GM12878 (cell line): ENCODE measurements at regions not wholly inside any gene's neighbourhood (a gene's known extent, or its start where the extent isn't known, plus 50 kb on each side); places are given as distances from the start of the nearest gene placed in this dataset.

ENCODE experiments used
- BCL11A ChIP-seq: IDR thresholded peaks from 2 replicates; pipeline ENCODE4 v1.6.1; 2011; ENCODE audit warnings: low read depth, low read length
- HCFC1 ChIP-seq: fragments of 150-350 bp; IDR thresholded peaks from 2 replicates; pipeline ENCODE4 v1.6.1; 2014; ENCODE audit warnings: low read length
- MYC ChIP-seq: IDR thresholded peaks from 2 replicates; pipeline ENCODE4 v1.6.1; 2011; ENCODE audit warnings: mild to moderate bottlenecking, low read length, moderate library complexity, inconsistent platforms; ENCODE audit not compliant: insufficient read depth, insufficient replicate concordance, insufficient read length, severe bottlenecking
- POLR2A ChIP-seq: IDR thresholded peaks from 2 replicates; pipeline ENCODE4 v1.6.1; 2011; ENCODE audit warnings: low read depth, mild to moderate bottlenecking, low read length
- POLR2AphosphoS5 ChIP-seq: IDR thresholded peaks from 2 replicates; pipeline ENCODE4 v1.6.1; 2011; ENCODE audit warnings: mild to moderate bottlenecking, low read length, inconsistent platforms
- POU2F2 ChIP-seq: IDR thresholded peaks from 3 replicates; pipeline ENCODE4 v1.6.1; 2011; ENCODE audit warnings: low read depth, mild to moderate bottlenecking, low read length, borderline replicate concordance
- SMAD1 ChIP-seq: fragments of 450-650 bp; IDR thresholded peaks from 2 replicates; pipeline ENCODE4 v1.6.1; 2018; ENCODE audit warnings: mild to moderate bottlenecking, low read depth; ENCODE audit not compliant: partially characterized antibody
- SP1 ChIP-seq: IDR thresholded peaks from one replicate; pipeline ENCODE4 v1.6.1; 2011; ENCODE audit warnings: low read depth, low read length
- STAT3 ChIP-seq: IDR thresholded peaks from 2 replicates; pipeline ENCODE4 v1.6.1; 2011; ENCODE audit warnings: low read depth, low read length, improper control_type of control experiment
- SUZ12 ChIP-seq: fragments of 200-600 bp; sonication (generic); IDR thresholded peaks from one replicate; pipeline ENCODE4 v1.6.1; 2018; ENCODE audit warnings: antibody characterized with exemption, mild to moderate bottlenecking; ENCODE audit not compliant: unreplicated experiment
- ZNF274 ChIP-seq: IDR thresholded peaks from one replicate; pipeline ENCODE4 v1.8.0; 2011; ENCODE audit not compliant: insufficient read length, insufficient read depth
- TF ChIP-seq, protein P1 (sequence below), 3 experiments: IDR thresholded peaks in 2 of 3; conservative IDR thresholded peaks in 1 of 3; 2 replicates each; pipeline ENCODE4 v1.5.1; 2011; ENCODE audit warnings: low read depth in 3 of 3, low read length in 3 of 3, mild to moderate bottlenecking in 3 of 3, control low read depth in 2 of 3, moderate library complexity in 2 of 3, inconsistent platforms in 1 of 3, mixed read lengths in 1 of 3; ENCODE audit not compliant: control insufficient read depth in 2 of 3, insufficient read depth in 1 of 3; ENCODE audit errors: extremely low read depth in 1 of 3
- TF ChIP-seq, protein P2 (sequence below): IDR thresholded peaks from 2 replicates; pipeline ENCODE4 v1.6.1; 2011; ENCODE audit warnings: low read depth, low read length, improper control_type of control experiment, borderline replicate concordance

DNA sequence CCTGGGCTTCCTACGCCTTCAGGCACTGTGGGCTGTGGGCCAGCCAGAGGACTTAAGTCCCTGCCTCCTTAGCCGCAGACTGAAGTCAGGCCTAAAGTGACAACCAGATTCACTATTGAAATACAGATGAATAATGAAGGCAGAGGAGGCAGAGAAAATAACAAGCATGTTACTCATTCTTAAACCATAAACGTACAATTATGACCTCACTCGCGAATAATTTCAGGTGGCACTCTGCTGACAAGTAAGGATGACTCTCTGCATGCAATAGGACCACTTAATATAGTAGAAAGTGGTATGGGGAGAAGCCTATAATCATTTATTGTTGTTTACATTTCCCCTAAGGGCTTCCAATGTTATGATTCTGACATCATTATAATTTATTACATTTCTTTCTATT is 409.2 kb upstream of the FGF13 start:
- TF ChIP-seq ZNF274 = no peak
- TF ChIP-seq POLR2A = no peak
- TF ChIP-seq, protein P1, sequence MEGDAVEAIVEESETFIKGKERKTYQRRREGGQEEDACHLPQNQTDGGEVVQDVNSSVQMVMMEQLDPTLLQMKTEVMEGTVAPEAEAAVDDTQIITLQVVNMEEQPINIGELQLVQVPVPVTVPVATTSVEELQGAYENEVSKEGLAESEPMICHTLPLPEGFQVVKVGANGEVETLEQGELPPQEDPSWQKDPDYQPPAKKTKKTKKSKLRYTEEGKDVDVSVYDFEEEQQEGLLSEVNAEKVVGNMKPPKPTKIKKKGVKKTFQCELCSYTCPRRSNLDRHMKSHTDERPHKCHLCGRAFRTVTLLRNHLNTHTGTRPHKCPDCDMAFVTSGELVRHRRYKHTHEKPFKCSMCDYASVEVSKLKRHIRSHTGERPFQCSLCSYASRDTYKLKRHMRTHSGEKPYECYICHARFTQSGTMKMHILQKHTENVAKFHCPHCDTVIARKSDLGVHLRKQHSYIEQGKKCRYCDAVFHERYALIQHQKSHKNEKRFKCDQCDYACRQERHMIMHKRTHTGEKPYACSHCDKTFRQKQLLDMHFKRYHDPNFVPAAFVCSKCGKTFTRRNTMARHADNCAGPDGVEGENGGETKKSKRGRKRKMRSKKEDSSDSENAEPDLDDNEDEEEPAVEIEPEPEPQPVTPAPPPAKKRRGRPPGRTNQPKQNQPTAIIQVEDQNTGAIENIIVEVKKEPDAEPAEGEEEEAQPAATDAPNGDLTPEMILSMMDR (IDR thresholded peaks at IDR 0.05 in 2 of 3, conservative IDR thresholded peaks at IDR 0.05 in 1 of 3; ENCODE audit: control insufficient read depth in 2 of 3, extremely low read depth in 1 of 3, insufficient read depth in 1 of 3, low read depth in 3 of 3, low read length in 3 of 3) = no peak
- no peak for TF ChIP-seq HCFC1
- TF ChIP-seq, protein P2, sequence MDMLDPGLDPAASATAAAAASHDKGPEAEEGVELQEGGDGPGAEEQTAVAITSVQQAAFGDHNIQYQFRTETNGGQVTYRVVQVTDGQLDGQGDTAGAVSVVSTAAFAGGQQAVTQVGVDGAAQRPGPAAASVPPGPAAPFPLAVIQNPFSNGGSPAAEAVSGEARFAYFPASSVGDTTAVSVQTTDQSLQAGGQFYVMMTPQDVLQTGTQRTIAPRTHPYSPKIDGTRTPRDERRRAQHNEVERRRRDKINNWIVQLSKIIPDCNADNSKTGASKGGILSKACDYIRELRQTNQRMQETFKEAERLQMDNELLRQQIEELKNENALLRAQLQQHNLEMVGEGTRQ = no peak
- no peak for TF ChIP-seq BCL11A
- no peak for TF ChIP-seq STAT3
- no peak for TF ChIP-seq SUZ12
- TF ChIP-seq MYC = no peak
- TF ChIP-seq SMAD1 = no peak
- TF ChIP-seq SP1 = no peak
- TF ChIP-seq POLR2AphosphoS5 = no peak
- TF ChIP-seq POU2F2 = no peak
